ENCODE measurements at regions not wholly inside any gene's neighbourhood (a gene's known extent, or its start where the extent isn't known, plus 50 kb on each side); places are given as distances from the start of the nearest gene placed in this dataset.
"Not testable (repeated sequence)": the region's sequence is repeated elsewhere in the genome, so short reads cannot be mapped to it uniquely, and the experiment has no call there.

- DNase-seq (peak in 1 of 2 donors; percentile 63), FAIRE-seq (no peak)
- no peaks in the 10 kb centered on the region for H3K27me3 ChIP-seq (ENCODE audit: control insufficient read depth in 3 of 3, insufficient read depth in 3 of 3, low read length in 3 of 3)
- H3K9me3 ChIP-seq (ENCODE audit: control insufficient read depth in 2 of 2, insufficient read depth in 1 of 2, low read depth in 1 of 2, low read length in 1 of 2) = no peaks in the 10 kb centered on the region
- peak overlapping the region in 1 of 3 donors; percentile 50 for H3K27ac ChIP-seq (ENCODE audit: low read depth in 1 of 3, low read length in 2 of 3)
- 84 to 91% (median 84%) methylated on average over 4 of the region's 4 CpGs for WGBS, 3 donors
- peaks cover 0 to 22% (median 2%) of the 10 kb centered on the region in 3 donors for H3K4me1 ChIP-seq (ENCODE audit: control insufficient read depth in 3 of 3, insufficient read depth in 2 of 3, low read depth in 1 of 3, low read length in 2 of 3)
- no peaks in the 10 kb centered on the region for H3K36me3 ChIP-seq (ENCODE audit: control insufficient read depth in 3 of 3, insufficient read depth in 2 of 3, low read depth in 1 of 3, low read length in 3 of 3)
- H3K4me3 ChIP-seq (ENCODE audit: low read depth in 1 of 3, low read length in 3 of 3) = no peak overlapping the region
Observed at GRCh38 chr21:27366036-27366435, 399.1 kb upstream of the ADAMTS5 start.

- peak overlapping the region in 1 of 3 donors; percentile 10 for H3K27ac ChIP-seq (ENCODE audit: low read depth in 1 of 3, low read length in 2 of 3)
- FAIRE-seq (no peak), DNase-seq (no peak)
- no peak overlapping the region for H3K4me3 ChIP-seq (ENCODE audit: low read depth in 1 of 3, low read length in 3 of 3)
- H3K36me3 ChIP-seq (ENCODE audit: control insufficient read depth in 3 of 3, insufficient read depth in 2 of 3, low read depth in 1 of 3, low read length in 3 of 3) = no peaks in the 10 kb centered on the region
- no peaks in the 10 kb centered on the region for H3K9me3 ChIP-seq (ENCODE audit: control insufficient read depth in 2 of 2, insufficient read depth in 1 of 2, low read depth in 1 of 2, low read length in 1 of 2)
- peaks cover 0 to 20% (median 2%) of the 10 kb centered on the region in 3 donors for H3K4me1 ChIP-seq (ENCODE audit: control insufficient read depth in 3 of 3, insufficient read depth in 2 of 3, low read depth in 1 of 3, low read length in 2 of 3)
- H3K27me3 ChIP-seq (ENCODE audit: control insufficient read depth in 3 of 3, insufficient read depth in 3 of 3, low read length in 3 of 3) = no peaks in the 10 kb centered on the region
Observed at GRCh38 chr21:27365394-27365793, 398.5 kb upstream of the ADAMTS5 start.

GRCh38 chr21:27363719-27364477 is 397.0 kb upstream of the ADAMTS5 start:
- Histone ChIP-seq H3K27ac (ENCODE audit: low read depth in 1 of 3, low read length in 2 of 3) (no peak overlapping the region), H3K9me3 (ENCODE audit: control insufficient read depth in 2 of 2, insufficient read depth in 1 of 2, low read depth in 1 of 2, low read length in 1 of 2) (no peaks in the 10 kb centered on the region), H3K36me3 (ENCODE audit: control insufficient read depth in 3 of 3, insufficient read depth in 2 of 3, low read depth in 1 of 3, low read length in 3 of 3) (no peaks in the 10 kb centered on the region), H3K4me3 (ENCODE audit: low read depth in 1 of 3, low read length in 3 of 3) (no peak overlapping the region), H3K27me3 (ENCODE audit: control insufficient read depth in 3 of 3, insufficient read depth in 3 of 3, low read length in 3 of 3) (no peaks in the 10 kb centered on the region), H3K4me1 (ENCODE audit: control insufficient read depth in 3 of 3, insufficient read depth in 2 of 3, low read depth in 1 of 3, low read length in 2 of 3) (peaks cover 0 to 18% (median 2%) of the 10 kb centered on the region in 3 donors)
- DNase-seq (no peak), FAIRE-seq (no peak)
- 87 to 91% (median 90%) methylated on average over 3 of the region's 3 CpGs for WGBS, 3 donors

GRCh38 chr21:27362249-27362648 is 395.4 kb upstream of the ADAMTS5 start:
- Histone ChIP-seq H3K9me3 (ENCODE audit: control insufficient read depth in 2 of 2, insufficient read depth in 1 of 2, low read depth in 1 of 2, low read length in 1 of 2) (no peaks in the 10 kb centered on the region), H3K4me3 (ENCODE audit: low read depth in 1 of 3, low read length in 3 of 3) (no peak overlapping the region), H3K27ac (ENCODE audit: low read depth in 1 of 3, low read length in 2 of 3) (no peak overlapping the region), H3K4me1 (ENCODE audit: control insufficient read depth in 3 of 3, insufficient read depth in 2 of 3, low read depth in 1 of 3, low read length in 2 of 3) (peaks cover 0 to 14% (median 2%) of the 10 kb centered on the region in 3 donors), H3K27me3 (ENCODE audit: control insufficient read depth in 3 of 3, insufficient read depth in 3 of 3, low read length in 3 of 3) (no peaks in the 10 kb centered on the region), H3K36me3 (ENCODE audit: control insufficient read depth in 3 of 3, insufficient read depth in 2 of 3, low read depth in 1 of 3, low read length in 3 of 3) (no peaks in the 10 kb centered on the region)
- WGBS, 3 donors = 77 to 91% (median 83%) methylated on average over 1 of the region's 1 CpG
- FAIRE-seq (no peak), DNase-seq (no peak)

- H3K9me3 ChIP-seq (ENCODE audit: control insufficient read depth in 2 of 2, insufficient read depth in 1 of 2, low read depth in 1 of 2, low read length in 1 of 2) = no peaks in the 10 kb centered on the region
- peaks cover 0 to 2% (median 0%) of the 10 kb centered on the region in 3 donors for H3K4me1 ChIP-seq (ENCODE audit: control insufficient read depth in 3 of 3, insufficient read depth in 2 of 3, low read depth in 1 of 3, low read length in 2 of 3)
- peak in 1 of 2 donors; percentile 52 for DNase-seq
- H3K27me3 ChIP-seq (ENCODE audit: control insufficient read depth in 3 of 3, insufficient read depth in 3 of 3, low read length in 3 of 3) = no peaks in the 10 kb centered on the region
- H3K36me3 ChIP-seq (ENCODE audit: control insufficient read depth in 3 of 3, insufficient read depth in 2 of 3, low read depth in 1 of 3, low read length in 3 of 3) = no peaks in the 10 kb centered on the region
- no peak for FAIRE-seq
- H3K4me3 ChIP-seq (ENCODE audit: low read depth in 1 of 3, low read length in 3 of 3) = no peak overlapping the region
- H3K27ac ChIP-seq (ENCODE audit: low read depth in 1 of 3, low read length in 2 of 3) = peak overlapping the region in 1 of 3 donors; percentile 4
Observed at GRCh38 chr21:27359141-27359540, 392.3 kb upstream of the ADAMTS5 start.

- H3K27ac ChIP-seq (ENCODE audit: low read depth in 1 of 3, low read length in 2 of 3) = no peak overlapping the region
- FAIRE-seq (no peak), DNase-seq (no peak)
- H3K4me1 ChIP-seq (ENCODE audit: control insufficient read depth in 3 of 3, insufficient read depth in 2 of 3, low read depth in 1 of 3, low read length in 2 of 3) = no peaks in the 10 kb centered on the region
- H3K36me3 ChIP-seq (ENCODE audit: control insufficient read depth in 3 of 3, insufficient read depth in 2 of 3, low read depth in 1 of 3, low read length in 3 of 3) = no peaks in the 10 kb centered on the region
- H3K4me3 ChIP-seq (ENCODE audit: low read depth in 1 of 3, low read length in 3 of 3) = no peak overlapping the region
- no peaks in the 10 kb centered on the region for H3K9me3 ChIP-seq (ENCODE audit: control insufficient read depth in 2 of 2, insufficient read depth in 1 of 2, low read depth in 1 of 2, low read length in 1 of 2)
- H3K27me3 ChIP-seq (ENCODE audit: control insufficient read depth in 3 of 3, insufficient read depth in 3 of 3, low read length in 3 of 3) = no peaks in the 10 kb centered on the region
Observed at GRCh38 chr21:27352885-27353284, 386.0 kb upstream of the ADAMTS5 start.

- FAIRE-seq (no peak), DNase-seq (no peak)
- 76 to 81% (median 80%) methylated on average over 2 of the region's 2 CpGs for WGBS, 3 donors
- no peaks in the 10 kb centered on the region for H3K27me3 ChIP-seq (ENCODE audit: control insufficient read depth in 3 of 3, insufficient read depth in 3 of 3, low read length in 3 of 3)
- H3K27ac ChIP-seq (ENCODE audit: low read depth in 1 of 3, low read length in 2 of 3) = no peak overlapping the region
- H3K36me3 ChIP-seq (ENCODE audit: control insufficient read depth in 3 of 3, insufficient read depth in 2 of 3, low read depth in 1 of 3, low read length in 3 of 3) = no peaks in the 10 kb centered on the region
- H3K9me3 ChIP-seq (ENCODE audit: control insufficient read depth in 2 of 2, insufficient read depth in 1 of 2, low read depth in 1 of 2, low read length in 1 of 2) = no peaks in the 10 kb centered on the region
- H3K4me1 ChIP-seq (ENCODE audit: control insufficient read depth in 3 of 3, insufficient read depth in 2 of 3, low read depth in 1 of 3, low read length in 2 of 3) = no peaks in the 10 kb centered on the region
- no peak overlapping the region for H3K4me3 ChIP-seq (ENCODE audit: low read depth in 1 of 3, low read length in 3 of 3)
Observed at GRCh38 chr21:27346041-27346448, 379.2 kb upstream of the ADAMTS5 start.

GRCh38 chr21:27339902-27340301 is 373.0 kb upstream of the ADAMTS5 start:
- Histone ChIP-seq H3K27me3 (ENCODE audit: control insufficient read depth in 3 of 3, insufficient read depth in 3 of 3, low read length in 3 of 3) (no peaks in the 10 kb centered on the region), H3K4me3 (ENCODE audit: low read depth in 1 of 3, low read length in 3 of 3) (no peak overlapping the region), H3K27ac (ENCODE audit: low read depth in 1 of 3, low read length in 2 of 3) (no peak overlapping the region), H3K36me3 (ENCODE audit: control insufficient read depth in 3 of 3, insufficient read depth in 2 of 3, low read depth in 1 of 3, low read length in 3 of 3) (no peaks in the 10 kb centered on the region), H3K4me1 (ENCODE audit: control insufficient read depth in 3 of 3, insufficient read depth in 2 of 3, low read depth in 1 of 3, low read length in 2 of 3) (no peaks in the 10 kb centered on the region), H3K9me3 (ENCODE audit: control insufficient read depth in 2 of 2, insufficient read depth in 1 of 2, low read depth in 1 of 2, low read length in 1 of 2) (no peaks in the 10 kb centered on the region)
- WGBS, 3 donors = 66 to 72% (median 68%) methylated on average over 5 of the region's 5 CpGs
- FAIRE-seq = no peak
- no peak for DNase-seq

GRCh38 chr21:27338007-27338406 is 371.1 kb upstream of the ADAMTS5 start:
- H3K9me3 ChIP-seq (ENCODE audit: control insufficient read depth in 2 of 2, insufficient read depth in 1 of 2, low read depth in 1 of 2, low read length in 1 of 2); H3K4me3 ChIP-seq (ENCODE audit: low read depth in 1 of 3, low read length in 3 of 3); FAIRE-seq; H3K27ac ChIP-seq (ENCODE audit: low read depth in 1 of 3, low read length in 2 of 3); H3K4me1 ChIP-seq (ENCODE audit: control insufficient read depth in 3 of 3, insufficient read depth in 2 of 3, low read depth in 1 of 3, low read length in 2 of 3); H3K27me3 ChIP-seq (ENCODE audit: control insufficient read depth in 3 of 3, insufficient read depth in 3 of 3, low read length in 3 of 3); DNase-seq; H3K36me3 ChIP-seq (ENCODE audit: control insufficient read depth in 3 of 3, insufficient read depth in 2 of 3, low read depth in 1 of 3, low read length in 3 of 3): not testable (repeated sequence)
- 78 to 89% (median 81%) methylated on average over 5 of the region's 5 CpGs for WGBS, 3 donors
